Left ventricle myocardium inferior (tissue), 1 donor: ENCODE measurements at regions not wholly inside any gene's neighbourhood (a gene's known extent, or its start where the extent isn't known, plus 50 kb on each side); places are given as distances from the start of the nearest gene placed in this dataset.

Experiments
- DNase-seq: peaks from one replicate; pipeline ENCODE4 v3.0.0-alpha.2; 2020
- H3K27ac ChIP-seq: fragments of 200-600 bp; replicated peaks from 2 replicates; pipeline ENCODE4 v1.8.0; 2021
- H3K27me3 ChIP-seq: fragments of 200-600 bp; 2 replicates; pipeline ENCODE4 v1.8.0; 2021; ENCODE audit warnings: low read depth
- H3K36me3 ChIP-seq: fragments of 200-600 bp; 2 replicates; pipeline ENCODE4 v1.8.0; 2021
- H3K4me1 ChIP-seq: fragments of 200-600 bp; 2 replicates; pipeline ENCODE4 v1.8.0; 2021
- H3K4me3 ChIP-seq: fragments of 200-600 bp; 2 replicates; pipeline ENCODE4 v1.8.0; 2021; ENCODE audit warnings: mild to moderate bottlenecking, moderate library complexity
- H3K9me3 ChIP-seq: fragments of 200-600 bp; replicated peaks from 2 replicates; pipeline ENCODE4 v1.8.0; 2021
- CTCF ChIP-seq: fragments of 200-600 bp; IDR thresholded peaks from 2 replicates; pipeline ENCODE4 v1.8.0; 2021; ENCODE audit warnings: antibody characterized with exemption, mild to moderate bottlenecking, borderline replicate concordance
- intact Hi-C: fragments of 100-400 bp; cut with micrococcal nuclease; formaldehyde crosslinking; loops from one replicate; pipeline ENCODE4 v1.11.0; 2022
- donor health status: DM: no; HTN: yes; CAD: no; lungs with severe emphysema.

GRCh38 chr6:143586557-143586956 lies 75.0 kb upstream of the FUCA2 start:
- no peak for TF ChIP-seq CTCF
- Histone ChIP-seq H3K9me3 (no peaks in the 10 kb centered on the region), H3K4me3 (no peak overlapping the region), H3K27me3 (no peaks in the 10 kb centered on the region), H3K4me1 (no peaks in the 10 kb centered on the region), H3K27ac (no peak overlapping the region), H3K36me3 (no peaks in the 10 kb centered on the region)
- no peak for DNase-seq
- intact Hi-C loops = no loop called here

- Histone ChIP-seq H3K4me1 (no peaks in the 10 kb centered on the region), H3K27ac (no peak overlapping the region), H3K27me3 (no peaks in the 10 kb centered on the region), H3K9me3 (no peaks in the 10 kb centered on the region), H3K4me3 (no peak overlapping the region), H3K36me3 (no peaks in the 10 kb centered on the region)
- TF ChIP-seq CTCF = no peak
- no peak for DNase-seq
- intact Hi-C loops = no loop called here
Observed at GRCh38 chr6:143585716-143586115, 74.2 kb upstream of the FUCA2 start.

GRCh38 chr6:143585241-143585640 lies 73.7 kb upstream of the FUCA2 start:
- Histone ChIP-seq H3K4me3 (no peak overlapping the region), H3K27ac (no peak overlapping the region), H3K27me3 (no peaks in the 10 kb centered on the region), H3K4me1 (no peaks in the 10 kb centered on the region), H3K36me3 (no peaks in the 10 kb centered on the region), H3K9me3 (no peaks in the 10 kb centered on the region)
- intact Hi-C loops = no loop called here
- no peak for TF ChIP-seq CTCF
- no peak for DNase-seq

GRCh38 chr6:143583542-143584327 lies 72.2 kb upstream of the FUCA2 start:
- H3K27ac ChIP-seq = no peak overlapping the region
- no peaks in the 10 kb centered on the region for H3K27me3 ChIP-seq
- H3K4me1 ChIP-seq = no peaks in the 10 kb centered on the region
- no peaks in the 10 kb centered on the region for H3K9me3 ChIP-seq
- intact Hi-C loops = no loop called here
- H3K4me3 ChIP-seq = no peak overlapping the region
- H3K36me3 ChIP-seq = no peaks in the 10 kb centered on the region
- DNase-seq = no peak
- no peak for TF ChIP-seq CTCF

GRCh38 chr6:143581835-143582480 lies 70.4 kb upstream of the FUCA2 start:
- Histone ChIP-seq H3K27ac (no peak overlapping the region), H3K4me3 (no peak overlapping the region), H3K36me3 (no peaks in the 10 kb centered on the region), H3K4me1 (no peaks in the 10 kb centered on the region), H3K9me3 (no peaks in the 10 kb centered on the region), H3K27me3 (no peaks in the 10 kb centered on the region)
- intact Hi-C loops = no loop called here
- DNase-seq = no peak
- TF ChIP-seq CTCF = no peak
